Nephron (organoid): ENCODE measurements at regions not wholly inside any gene's neighbourhood (a gene's known extent, or its start where the extent isn't known, plus 50 kb on each side); places are given as distances from the start of the nearest gene placed in this dataset.

Source experiments
- H3K27ac Mint-ChIP-seq, 3 experiments: 2 replicates each; pipeline ENCODE4 v1.8.0; 2020; ENCODE audit warnings: mixed read lengths in 3 of 3, mild to moderate bottlenecking in 2 of 3, moderate library complexity in 1 of 3
- H3K27me3 Mint-ChIP-seq: 2 replicates; pipeline ENCODE4 v1.8.0; 2021; ENCODE audit warnings: low read depth, mild to moderate bottlenecking, moderate library complexity, mixed read lengths
- H3K36me3 Mint-ChIP-seq: 2 replicates; pipeline ENCODE4 v1.8.0; 2020; ENCODE audit warnings: low read depth, mixed read lengths
- H3K4me1 Mint-ChIP-seq: 2 replicates; pipeline ENCODE4 v1.8.0; 2020; ENCODE audit warnings: mixed read lengths
- H3K4me3 Mint-ChIP-seq, 3 experiments: 2 replicates each; pipeline ENCODE4 v1.8.0; 2020; ENCODE audit warnings: mild to moderate bottlenecking in 3 of 3, mixed read lengths in 3 of 3, moderate library complexity in 2 of 3
- H3K9me3 Mint-ChIP-seq: 2 replicates; pipeline ENCODE4 v1.8.0; 2020; ENCODE audit warnings: mixed read lengths
- CTCF ChIP-seq, 3 experiments: fragments of 200-600 bp; sonication (generic); IDR thresholded peaks; one replicate each; pipeline ENCODE4 v1.5.0; 2021; ENCODE audit warnings: antibody characterized with exemption in 3 of 3; ENCODE audit not compliant: unreplicated experiment in 3 of 3

GRCh38 chr19:27729332-27729731, 1483.6 kb downstream of the UQCRFS1 start:
- Mint-ChIP-seq H3K4me1 (no peaks in the 10 kb centered on the region), H3K4me3 (no peak overlapping the region), H3K9me3 (peaks cover 46% of the 10 kb centered on the region), H3K27ac (no peak overlapping the region), H3K27me3 (no peaks in the 10 kb centered on the region), H3K36me3 (peaks cover 69% of the 10 kb centered on the region)
- no peak for TF ChIP-seq CTCF (IDR thresholded peaks at IDR 0.05; ENCODE audit: unreplicated experiment in 3 of 3)

- H3K27me3 Mint-ChIP-seq: no peaks in the 10 kb centered on the region
- peaks cover 32% of the 10 kb centered on the region for H3K36me3 Mint-ChIP-seq
- H3K4me1 Mint-ChIP-seq: no peaks in the 10 kb centered on the region
- H3K4me3 Mint-ChIP-seq: no peak overlapping the region
- H3K9me3 Mint-ChIP-seq: peaks cover 62% of the 10 kb centered on the region
- no peak overlapping the region for H3K27ac Mint-ChIP-seq
- no peak for TF ChIP-seq CTCF (IDR thresholded peaks at IDR 0.05; ENCODE audit: unreplicated experiment in 3 of 3)
Observed at GRCh38 chr19:27722625-27723024, 1490.3 kb downstream of the UQCRFS1 start.

GRCh38 chr19:27720155-27720554, 1492.8 kb downstream of the UQCRFS1 start:
- peaks cover 13% of the 10 kb centered on the region for H3K36me3 Mint-ChIP-seq
- no peaks in the 10 kb centered on the region for H3K4me1 Mint-ChIP-seq
- no peak overlapping the region for H3K27ac Mint-ChIP-seq
- H3K4me3 Mint-ChIP-seq: no peak overlapping the region
- TF ChIP-seq CTCF (IDR thresholded peaks at IDR 0.05; ENCODE audit: unreplicated experiment in 3 of 3): no peak
- H3K9me3 Mint-ChIP-seq: peaks cover 66% of the 10 kb centered on the region
- H3K27me3 Mint-ChIP-seq: no peaks in the 10 kb centered on the region

- no peak for TF ChIP-seq CTCF (IDR thresholded peaks at IDR 0.05; ENCODE audit: unreplicated experiment in 3 of 3)
- no peak overlapping the region for H3K4me3 Mint-ChIP-seq
- H3K9me3 Mint-ChIP-seq: peaks cover 69% of the 10 kb centered on the region
- no peaks in the 10 kb centered on the region for H3K27me3 Mint-ChIP-seq
- no peak overlapping the region for H3K27ac Mint-ChIP-seq
- H3K36me3 Mint-ChIP-seq: peaks cover 8% of the 10 kb centered on the region
- H3K4me1 Mint-ChIP-seq: no peaks in the 10 kb centered on the region
Observed at GRCh38 chr19:27719034-27719433, 1493.9 kb downstream of the UQCRFS1 start.

GRCh38 chr19:27718234-27718633, 1494.7 kb downstream of the UQCRFS1 start:
- Mint-ChIP-seq H3K36me3 (peaks cover 5% of the 10 kb centered on the region), H3K27me3 (no peaks in the 10 kb centered on the region), H3K4me3 (no peak overlapping the region), H3K9me3 (peaks cover 63% of the 10 kb centered on the region), H3K27ac (no peak overlapping the region), H3K4me1 (no peaks in the 10 kb centered on the region)
- no peak for TF ChIP-seq CTCF (IDR thresholded peaks at IDR 0.05; ENCODE audit: unreplicated experiment in 3 of 3)

GRCh38 chr19:27717825-27718224, 1495.1 kb downstream of the UQCRFS1 start:
- Mint-ChIP-seq H3K36me3 (peaks cover 4% of the 10 kb centered on the region), H3K4me3 (no peak overlapping the region), H3K27me3 (no peaks in the 10 kb centered on the region), H3K4me1 (no peaks in the 10 kb centered on the region), H3K27ac (no peak overlapping the region), H3K9me3 (peaks cover 61% of the 10 kb centered on the region)
- no peak for TF ChIP-seq CTCF (IDR thresholded peaks at IDR 0.05; ENCODE audit: unreplicated experiment in 3 of 3)
